ENCODE measurements at regions not wholly inside any gene's neighbourhood (a gene's known extent, or its start where the extent isn't known, plus 50 kb on each side); places are given as distances from the start of the nearest gene placed in this dataset.

GRCh38 chr6:140047321-140047720, 672.9 kb upstream of the CITED2 start:
- Histone ChIP-seq H3K9me3 (ENCODE audit: low read length) (no peaks in the 10 kb centered on the region), H3K9ac (ENCODE audit: low read length) (no peak overlapping the region), H4K20me1 (ENCODE audit: insufficient read depth) (no peaks in the 10 kb centered on the region), H2AFZ (ENCODE audit: low read depth, low read length) (no peak overlapping the region), H3K27me3 (ENCODE audit: insufficient read depth, low read depth, low read length) (no peaks in the 10 kb centered on the region), H3K36me3 (ENCODE audit: insufficient read depth, low read length) (no peaks in the 10 kb centered on the region), H3K4me2 (ENCODE audit: low read length) (no peak overlapping the region), H3F3A (ENCODE audit: insufficient read depth, low read length, poor library complexity, severe bottlenecking) (no peaks in the 10 kb centered on the region), H3K9me2 (ENCODE audit: insufficient read depth, low read length) (no peaks in the 10 kb centered on the region), H3K79me2 (replicated peaks; ENCODE audit: insufficient read depth, low read length) (no peaks in the 10 kb centered on the region), H3K27ac (ENCODE audit: low read length) (no peak overlapping the region), H3K4me3 (ENCODE audit: low read length) (no peak overlapping the region)
- TF ChIP-seq EP300 (conservative IDR thresholded peaks at IDR 0.05; ENCODE audit: poor library complexity, severe bottlenecking) (no peak), SMC3 (conservative IDR thresholded peaks at IDR 0.05; ENCODE audit: poor library complexity) (no peak), REST (IDR thresholded peaks at IDR 0.05; ENCODE audit: borderline replicate concordance) (no peak), RAD21 (conservative IDR thresholded peaks at IDR 0.05) (no peak), POLR2AphosphoS5 (IDR thresholded peaks at IDR 0.05) (no peak), CTCF (IDR thresholded peaks at IDR 0.05; ENCODE audit: poor library complexity, severe bottlenecking) (no peak), EZH2 (IDR thresholded peaks at IDR 0.05; ENCODE audit: borderline replicate concordance, insufficient read depth, low read length, poor library complexity, severe bottlenecking) (no peak), TAF1 (IDR thresholded peaks at IDR 0.05; ENCODE audit: low read depth) (no peak), MXI1 (conservative IDR thresholded peaks at IDR 0.05; ENCODE audit: poor library complexity, severe bottlenecking) (no peak)

GRCh38 chr6:140046016-140046632, 671.7 kb upstream of the CITED2 start:
- TF ChIP-seq REST (IDR thresholded peaks at IDR 0.05; ENCODE audit: borderline replicate concordance): no peak
- TF ChIP-seq EP300 (conservative IDR thresholded peaks at IDR 0.05; ENCODE audit: poor library complexity, severe bottlenecking): no peak
- TF ChIP-seq MXI1 (conservative IDR thresholded peaks at IDR 0.05; ENCODE audit: poor library complexity, severe bottlenecking): no peak
- no peak for TF ChIP-seq RAD21 (conservative IDR thresholded peaks at IDR 0.05)
- no peak for TF ChIP-seq SMC3 (conservative IDR thresholded peaks at IDR 0.05; ENCODE audit: poor library complexity)
- no peak for TF ChIP-seq POLR2AphosphoS5 (IDR thresholded peaks at IDR 0.05)
- no peak for TF ChIP-seq EZH2 (IDR thresholded peaks at IDR 0.05; ENCODE audit: borderline replicate concordance, insufficient read depth, low read length, poor library complexity, severe bottlenecking)
- TF ChIP-seq CTCF (IDR thresholded peaks at IDR 0.05; ENCODE audit: poor library complexity, severe bottlenecking): no peak
- no peak for TF ChIP-seq TAF1 (IDR thresholded peaks at IDR 0.05; ENCODE audit: low read depth)
- Histone ChIP-seq H3K4me3 (ENCODE audit: low read length) (no peak overlapping the region), H3K79me2 (replicated peaks; ENCODE audit: insufficient read depth, low read length) (no peaks in the 10 kb centered on the region), H3K4me2 (ENCODE audit: low read length) (no peak overlapping the region), H3K9me2 (ENCODE audit: insufficient read depth, low read length) (no peaks in the 10 kb centered on the region), H3K36me3 (ENCODE audit: insufficient read depth, low read length) (no peaks in the 10 kb centered on the region), H3F3A (ENCODE audit: insufficient read depth, low read length, poor library complexity, severe bottlenecking) (no peaks in the 10 kb centered on the region), H3K27me3 (ENCODE audit: insufficient read depth, low read depth, low read length) (no peaks in the 10 kb centered on the region), H2AFZ (ENCODE audit: low read depth, low read length) (no peak overlapping the region), H4K20me1 (ENCODE audit: insufficient read depth) (no peaks in the 10 kb centered on the region), H3K9ac (ENCODE audit: low read length) (no peak overlapping the region), H3K27ac (ENCODE audit: low read length) (no peak overlapping the region), H3K9me3 (ENCODE audit: low read length) (no peaks in the 10 kb centered on the region)

Measured in neural cell (in vitro differentiated cells).